Prostate gland (tissue), 2 donors: ENCODE measurements at regions not wholly inside any gene's neighbourhood (a gene's known extent, or its start where the extent isn't known, plus 50 kb on each side); places are given as distances from the start of the nearest gene placed in this dataset.

Source experiments
- DNase-seq: peaks from one replicate; pipeline ENCODE4 v3.0.0-alpha.2; 2019; ENCODE audit warnings: low spot score
- H3K27ac ChIP-seq, 2 donors: fragments of 200-600 bp; sonication (generic); 2 replicates each; pipeline ENCODE4 v1.5.1; 2017 to 2019
- H3K27me3 ChIP-seq: fragments of 200-600 bp; sonication (generic); replicated peaks from 2 replicates; pipeline ENCODE4 v1.5.1; 2019; ENCODE audit not compliant: insufficient read depth
- H3K36me3 ChIP-seq, 2 donors: fragments of 200-600 bp; sonication (generic); 1 replicate in 1 of 2; 2 replicates in 1 of 2; pipeline versions ENCODE4 v1.5.1 to v1.8.1; 2017 to 2019
- H3K4me1 ChIP-seq: fragments of 200-600 bp; sonication (generic); replicated peaks from 2 replicates; pipeline ENCODE4 v1.5.1; 2019
- H3K4me3 ChIP-seq, 2 donors: fragments of 200-600 bp; sonication (generic); 2 replicates each; pipeline ENCODE4 v1.5.1; 2017 to 2019
- H3K9me3 ChIP-seq: fragments of 200-600 bp; sonication (generic); 2 replicates; pipeline ENCODE4 v1.5.1; 2017
- POLR2A ChIP-seq: fragments of 450-650 bp; IDR thresholded peaks from one replicate; pipeline ENCODE4 v1.6.1; 2016; ENCODE audit warnings: antibody characterized with exemption, mild to moderate bottlenecking
- POLR2AphosphoS5 ChIP-seq: sonication (generic); formaldehyde crosslinking; IDR thresholded peaks from one replicate; pipeline ENCODE4 v1.6.1; 2017; ENCODE audit warnings: antibody characterized with exemption
- WGBS: methylation state at CpG from one replicate; pipeline ENCODE4 v1.1.5; 2018; 5-methylcytosine and 5-hydroxymethylcytosine counted together
- intact Hi-C: fragments of 100-400 bp; cut with DNase I; formaldehyde crosslinking; loops from one replicate; pipeline ENCODE4 v1.14.2; 2022
- TF ChIP-seq, protein P1 (sequence below), 4 experiments: fragments of 200-600 bp in 2 of 4; fragments of 450-650 bp in 2 of 4; sonication (generic) in 2 of 4; IDR thresholded peaks; 1 replicate in 3 of 4; 2 replicates in 1 of 4; pipeline ENCODE4 v1.5.1; 2016 to 2019; ENCODE audit warnings: antibody characterized with exemption in 4 of 4, mild to moderate bottlenecking in 2 of 4, moderate library complexity in 2 of 4

GRCh38 chr10:33455029-33455428, 120.6 kb upstream of the NRP1 start:
- 90% methylated on average over 2 of the region's 2 CpGs for WGBS
- Histone ChIP-seq H3K4me1 (no peaks in the 10 kb centered on the region), H3K4me3 (no peak overlapping the region), H3K27me3 (no peaks in the 10 kb centered on the region), H3K27ac (no peak overlapping the region), H3K9me3 (no peaks in the 10 kb centered on the region), H3K36me3 (no peaks in the 10 kb centered on the region)
- DNase-seq, result no peak
- TF ChIP-seq, protein P1, sequence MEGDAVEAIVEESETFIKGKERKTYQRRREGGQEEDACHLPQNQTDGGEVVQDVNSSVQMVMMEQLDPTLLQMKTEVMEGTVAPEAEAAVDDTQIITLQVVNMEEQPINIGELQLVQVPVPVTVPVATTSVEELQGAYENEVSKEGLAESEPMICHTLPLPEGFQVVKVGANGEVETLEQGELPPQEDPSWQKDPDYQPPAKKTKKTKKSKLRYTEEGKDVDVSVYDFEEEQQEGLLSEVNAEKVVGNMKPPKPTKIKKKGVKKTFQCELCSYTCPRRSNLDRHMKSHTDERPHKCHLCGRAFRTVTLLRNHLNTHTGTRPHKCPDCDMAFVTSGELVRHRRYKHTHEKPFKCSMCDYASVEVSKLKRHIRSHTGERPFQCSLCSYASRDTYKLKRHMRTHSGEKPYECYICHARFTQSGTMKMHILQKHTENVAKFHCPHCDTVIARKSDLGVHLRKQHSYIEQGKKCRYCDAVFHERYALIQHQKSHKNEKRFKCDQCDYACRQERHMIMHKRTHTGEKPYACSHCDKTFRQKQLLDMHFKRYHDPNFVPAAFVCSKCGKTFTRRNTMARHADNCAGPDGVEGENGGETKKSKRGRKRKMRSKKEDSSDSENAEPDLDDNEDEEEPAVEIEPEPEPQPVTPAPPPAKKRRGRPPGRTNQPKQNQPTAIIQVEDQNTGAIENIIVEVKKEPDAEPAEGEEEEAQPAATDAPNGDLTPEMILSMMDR (IDR thresholded peaks at IDR 0.05), result no peak
- no peak for TF ChIP-seq POLR2A
- TF ChIP-seq POLR2AphosphoS5, result no peak
- intact Hi-C loops, result no loop called here

GRCh38 chr10:33454554-33454953, 120.1 kb upstream of the NRP1 start:
- WGBS, result 98% methylated on average over 2 of the region's 2 CpGs
- Histone ChIP-seq H3K4me3 (no peak overlapping the region), H3K4me1 (no peaks in the 10 kb centered on the region), H3K36me3 (no peaks in the 10 kb centered on the region), H3K9me3 (no peaks in the 10 kb centered on the region), H3K27ac (no peak overlapping the region), H3K27me3 (no peaks in the 10 kb centered on the region)
- intact Hi-C loops, result no loop called here
- DNase-seq, result no peak
- TF ChIP-seq POLR2A (no peak), POLR2AphosphoS5 (no peak)
- TF ChIP-seq, protein P1 (IDR thresholded peaks at IDR 0.05), result no peak

GRCh38 chr10:33453081-33454025, 118.9 kb upstream of the NRP1 start:
- Histone ChIP-seq H3K9me3 (no peaks in the 10 kb centered on the region), H3K27me3 (no peaks in the 10 kb centered on the region), H3K27ac (no peak overlapping the region), H3K4me3 (no peak overlapping the region), H3K4me1 (no peaks in the 10 kb centered on the region), H3K36me3 (no peaks in the 10 kb centered on the region)
- DNase-seq, result no peak
- intact Hi-C loops, result no loop called here
- TF ChIP-seq POLR2A, result no peak
- TF ChIP-seq, protein P1 (IDR thresholded peaks at IDR 0.05), result no peak
- TF ChIP-seq POLR2AphosphoS5, result no peak
- 82% methylated on average over 9 of the region's 9 CpGs for WGBS

DNA sequence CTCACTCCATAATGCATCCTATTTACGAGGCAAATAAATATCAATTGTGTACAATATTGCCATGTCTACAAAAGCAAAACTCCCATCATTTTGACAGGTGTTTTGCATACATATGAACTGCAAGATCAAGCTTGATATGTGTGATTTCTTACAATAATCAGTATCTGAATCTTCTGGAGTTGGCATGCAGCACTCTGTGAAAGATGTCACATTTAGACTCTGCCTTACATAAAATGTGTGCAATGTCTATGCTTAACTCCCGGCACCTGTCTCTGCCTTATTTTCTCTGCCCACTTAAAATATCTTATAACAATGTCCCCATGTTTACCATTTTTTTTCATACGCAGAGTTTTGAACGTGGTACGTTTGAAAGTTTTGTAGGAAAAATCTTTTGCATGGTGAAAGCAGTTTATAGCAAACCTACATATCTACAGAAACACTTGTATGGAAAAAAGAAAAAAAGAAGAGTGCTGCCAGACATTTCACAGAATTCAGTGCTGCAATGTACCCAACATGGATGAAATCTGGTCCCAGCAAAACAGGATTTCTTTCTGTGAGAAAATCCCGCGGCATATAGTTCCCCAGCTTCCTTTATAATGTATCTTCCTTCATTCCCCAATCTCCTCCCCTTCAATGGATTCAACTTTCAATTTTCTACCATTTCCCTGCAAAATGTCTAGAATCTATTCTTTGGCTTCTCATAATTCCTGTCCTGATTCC, 114.1 kb upstream of the NRP1 start:
- H3K27me3 ChIP-seq, result no peaks in the 10 kb centered on the region
- no peaks in the 10 kb centered on the region for H3K36me3 ChIP-seq
- TF ChIP-seq POLR2A (no peak), POLR2AphosphoS5 (no peak)
- TF ChIP-seq, protein P1 (IDR thresholded peaks at IDR 0.05), result no peak
- 88% methylated on average over 7 of the region's 7 CpGs for WGBS
- DNase-seq, result no peak
- H3K4me3 ChIP-seq, result no peak overlapping the region
- no peaks in the 10 kb centered on the region for H3K9me3 ChIP-seq
- H3K27ac ChIP-seq, result no peak overlapping the region
- no peaks in the 10 kb centered on the region for H3K4me1 ChIP-seq
- intact Hi-C loops, result no loop called here
